MM.1S (cell line): ENCODE measurements at regions not wholly inside any gene's neighbourhood (a gene's known extent, or its start where the extent isn't known, plus 50 kb on each side); places are given as distances from the start of the nearest gene placed in this dataset.

ENCODE experiments used
- CTCF ChIP-seq: fragments of 300-600 bp; sonication (generic); IDR thresholded peaks from 2 replicates; pipeline ENCODE4 v1.5.1; 2016; ENCODE audit warnings: antibody characterized with exemption, low read length, mixed read lengths
- EZH2phosphoT487 ChIP-seq: fragments of 300-600 bp; sonication (generic); IDR thresholded peaks from 2 replicates; pipeline ENCODE4 v1.6.1; 2018; ENCODE audit warnings: antibody characterized with exemption, low read length

GRCh38 chr1:201726700-201727099, 102.3 kb upstream of the IPO9 start:
- TF ChIP-seq CTCF (no peak), EZH2phosphoT487 (no peak)
